Gastrocnemius medialis (tissue), 4 donors: ENCODE measurements at regions not wholly inside any gene's neighbourhood (a gene's known extent, or its start where the extent isn't known, plus 50 kb on each side); places are given as distances from the start of the nearest gene placed in this dataset.
"Not testable (repeated sequence)": the region's sequence is repeated elsewhere in the genome, so short reads cannot be mapped to it uniquely, and the experiment has no call there.

Source experiments
- POLR2A ChIP-seq, 2 donors: fragments of 450-650 bp; IDR thresholded peaks; one replicate each; pipeline ENCODE4 v1.6.1; 2017; ENCODE audit warnings: antibody characterized with exemption in 2 of 2, mild to moderate bottlenecking in 2 of 2, moderate library complexity in 2 of 2
- TF ChIP-seq, protein P1 (sequence below), 5 experiments: fragments of 450-650 bp in 3 of 5; fragments of 200-600 bp in 2 of 5; sonication (generic) in 2 of 5; IDR thresholded peaks in 4 of 5; conservative IDR thresholded peaks in 1 of 5; 1 replicate in 4 of 5; 2 replicates in 1 of 5; pipeline ENCODE4 v1.5.1; 2016 to 2019; ENCODE audit warnings: antibody characterized with exemption in 5 of 5, mild to moderate bottlenecking in 3 of 5, moderate library complexity in 3 of 5

DNA sequence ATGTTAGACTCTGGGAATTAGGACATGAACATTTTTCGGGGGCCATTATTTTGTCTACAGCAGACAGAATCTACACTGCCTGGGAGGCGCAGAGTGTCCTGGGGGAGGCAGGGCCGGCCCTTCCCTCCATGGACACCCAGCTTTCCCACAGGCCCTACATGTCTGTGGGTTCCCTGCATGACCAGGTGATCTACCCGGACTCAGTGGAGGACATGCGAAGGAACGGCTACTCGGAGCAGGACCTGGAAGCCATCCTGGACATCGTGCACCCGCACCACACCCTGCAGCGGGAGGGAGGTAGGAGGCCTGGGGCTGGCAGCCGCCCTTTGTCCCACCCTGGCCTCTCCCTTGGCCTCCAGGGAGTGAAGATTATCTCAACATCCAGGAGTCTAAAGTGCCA, 205.1 kb downstream of the CCT8L2 start:
- not testable (repeated sequence) for TF ChIP-seq POLR2A (IDR thresholded peaks at IDR 0.05)
- TF ChIP-seq, protein P1, sequence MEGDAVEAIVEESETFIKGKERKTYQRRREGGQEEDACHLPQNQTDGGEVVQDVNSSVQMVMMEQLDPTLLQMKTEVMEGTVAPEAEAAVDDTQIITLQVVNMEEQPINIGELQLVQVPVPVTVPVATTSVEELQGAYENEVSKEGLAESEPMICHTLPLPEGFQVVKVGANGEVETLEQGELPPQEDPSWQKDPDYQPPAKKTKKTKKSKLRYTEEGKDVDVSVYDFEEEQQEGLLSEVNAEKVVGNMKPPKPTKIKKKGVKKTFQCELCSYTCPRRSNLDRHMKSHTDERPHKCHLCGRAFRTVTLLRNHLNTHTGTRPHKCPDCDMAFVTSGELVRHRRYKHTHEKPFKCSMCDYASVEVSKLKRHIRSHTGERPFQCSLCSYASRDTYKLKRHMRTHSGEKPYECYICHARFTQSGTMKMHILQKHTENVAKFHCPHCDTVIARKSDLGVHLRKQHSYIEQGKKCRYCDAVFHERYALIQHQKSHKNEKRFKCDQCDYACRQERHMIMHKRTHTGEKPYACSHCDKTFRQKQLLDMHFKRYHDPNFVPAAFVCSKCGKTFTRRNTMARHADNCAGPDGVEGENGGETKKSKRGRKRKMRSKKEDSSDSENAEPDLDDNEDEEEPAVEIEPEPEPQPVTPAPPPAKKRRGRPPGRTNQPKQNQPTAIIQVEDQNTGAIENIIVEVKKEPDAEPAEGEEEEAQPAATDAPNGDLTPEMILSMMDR (IDR thresholded peaks at IDR 0.05 in 4 of 5, conservative IDR thresholded peaks at IDR 0.05 in 1 of 5), result not testable (repeated sequence)
